Natural killer cell (primary cell): ENCODE measurements at regions not wholly inside any gene's neighbourhood (a gene's known extent, or its start where the extent isn't known, plus 50 kb on each side); places are given as distances from the start of the nearest gene placed in this dataset.
A peak's percentile ranks its signal among the peaks of the same experiment; 100 is the strongest.
"Not testable (repeated sequence)": the region's sequence is repeated elsewhere in the genome, so short reads cannot be mapped to it uniquely, and the experiment has no call there.

ENCODE experiments used
- ATAC-seq, 3 donors: fragments of 150-1000 bp in 2 of 3; fragments of 200-7000 bp in 1 of 3; cut with Tn5 transposase; 1 replicate in 1 of 3; 2 replicates in 2 of 3; pipeline ENCODE4 v1.10.0; 2021; ENCODE audit warnings: mild to moderate bottlenecking in 2 of 3, moderate library complexity in 2 of 3
- DNase-seq, 2 donors: peaks; one replicate each; pipeline versions ENCODE4 v3.0.0 to v3.0.0-alpha.2; 2013 to 2021; ENCODE audit warnings: mixed read lengths in 1 of 2
- H3K27ac ChIP-seq: one replicate; pipeline ENCODE4 v1.5.1; 2013; ENCODE audit warnings: mild to moderate bottlenecking, low read length
- H3K27me3 ChIP-seq: one replicate; pipeline ENCODE4 v1.6.1; 2013; ENCODE audit warnings: low read length; ENCODE audit not compliant: control insufficient read depth, insufficient read depth
- H3K36me3 ChIP-seq: one replicate; pipeline ENCODE4 v1.6.1; 2013; ENCODE audit warnings: low read length; ENCODE audit not compliant: control insufficient read depth, insufficient read depth
- H3K4me1 ChIP-seq: one replicate; pipeline ENCODE4 v1.6.1; 2013; ENCODE audit warnings: low read length; ENCODE audit not compliant: control insufficient read depth, insufficient read depth
- H3K4me3 ChIP-seq: one replicate; pipeline ENCODE4 v1.5.1; 2013; ENCODE audit warnings: low read length
- H3K9me3 ChIP-seq: one replicate; pipeline ENCODE4 v1.6.1; 2013; ENCODE audit warnings: low read length; ENCODE audit not compliant: control insufficient read depth, insufficient read depth
- H3K27ac Mint-ChIP-seq, 2 donors: one replicate each; pipeline ENCODE4 v1.8.0; 2022; ENCODE audit warnings: mild to moderate bottlenecking in 2 of 2, mixed read lengths in 2 of 2, moderate library complexity in 1 of 2
- H3K27me3 Mint-ChIP-seq, 2 donors: one replicate each; pipeline ENCODE4 v1.8.0; 2022; ENCODE audit warnings: low read depth in 2 of 2, mixed read lengths in 2 of 2
- H3K36me3 Mint-ChIP-seq: one replicate; pipeline ENCODE4 v1.8.0; 2022; ENCODE audit warnings: mixed read lengths
- H3K4me1 Mint-ChIP-seq, 2 donors: one replicate each; pipeline ENCODE4 v1.8.0; 2022; ENCODE audit warnings: mixed read lengths in 2 of 2
- H3K4me3 Mint-ChIP-seq: one replicate; pipeline ENCODE4 v1.8.0; 2022; ENCODE audit warnings: mild to moderate bottlenecking, moderate library complexity, mixed read lengths
- H3K9me3 Mint-ChIP-seq, 2 donors: one replicate each; pipeline ENCODE4 v1.8.0; 2022; ENCODE audit warnings: mixed read lengths in 2 of 2
- CTCF ChIP-seq: fragments of 200-600 bp; IDR thresholded peaks from one replicate; pipeline ENCODE4 v1.8.0; 2022; ENCODE audit warnings: antibody characterized with exemption
- whole genome bisulfite sequencing: methylation state at CpG from one replicate; pipeline ENCODE4 v1.1.7; 2013; ENCODE audit warnings: missing lambda C conversion rate; ENCODE audit not compliant: insufficient coverage; 5-methylcytosine and 5-hydroxymethylcytosine counted together
- intact Hi-C: fragments of 100-400 bp; cut with micrococcal nuclease; formaldehyde crosslinking; loops from one replicate; pipeline ENCODE4 v1.14.2; 2022

- Mint-ChIP-seq H3K36me3 (no peaks in the 10 kb centered on the region), H3K27ac (no peak overlapping the region), H3K9me3 (peaks cover 0 to 4% of the 10 kb centered on the region in 2 donors), H3K4me3 (no peak overlapping the region), H3K4me1 (peaks cover 0 to 2% of the 10 kb centered on the region in 2 donors), H3K27me3 (peaks cover 17 to 18% of the 10 kb centered on the region in 2 donors)
- H3K27ac ChIP-seq = no peak overlapping the region
- WGBS = 49% methylated on average over 6 of the region's 6 CpGs
- H3K9me3 ChIP-seq = no peaks in the 10 kb centered on the region
- no peaks in the 10 kb centered on the region for H3K27me3 ChIP-seq
- H3K4me3 ChIP-seq = no peak overlapping the region
- H3K36me3 ChIP-seq = no peaks in the 10 kb centered on the region
- H3K4me1 ChIP-seq = no peaks in the 10 kb centered on the region
- TF ChIP-seq CTCF = no peak
- intact Hi-C loops = no loop called here
- peak in 1 of 2 donors; percentile 6 for DNase-seq
- ATAC-seq = no peak
Observed at GRCh38 chr18:49685231-49685942, 123.5 kb downstream of the LIPG start.

GRCh38 chr18:49682803-49683190 lies 120.9 kb downstream of the LIPG start:
- H3K4me3 ChIP-seq, H3K27me3 ChIP-seq, H3K27ac ChIP-seq, DNase-seq, H3K9me3 Mint-ChIP-seq, ATAC-seq, H3K4me1 Mint-ChIP-seq, H3K36me3 Mint-ChIP-seq, H3K4me3 Mint-ChIP-seq, H3K27ac Mint-ChIP-seq, H3K9me3 ChIP-seq, intact Hi-C loops, H3K4me1 ChIP-seq, H3K36me3 ChIP-seq: not testable (repeated sequence)
- peaks cover 17 to 18% of the 10 kb centered on the region in 2 donors for H3K27me3 Mint-ChIP-seq
- WGBS = no CpG with 5 or more reads among the region's 3 CpGs

- DNase-seq (no peak), ATAC-seq (no peak)
- peaks cover 0 to 4% of the 10 kb centered on the region in 2 donors for H3K4me1 Mint-ChIP-seq
- H3K9me3 Mint-ChIP-seq = peaks cover 0 to 4% of the 10 kb centered on the region in 2 donors
- Histone ChIP-seq H3K27ac (no peak overlapping the region), H3K4me1 (no peaks in the 10 kb centered on the region), H3K4me3 (no peak overlapping the region), H3K27me3 (no peaks in the 10 kb centered on the region), H3K36me3 (no peaks in the 10 kb centered on the region), H3K9me3 (no peaks in the 10 kb centered on the region)
- peaks cover 17 to 18% of the 10 kb centered on the region in 2 donors for H3K27me3 Mint-ChIP-seq
- intact Hi-C loops = no loop called here
- WGBS = 85% methylated on average over 8 of the region's 8 CpGs
- H3K27ac Mint-ChIP-seq = no peak overlapping the region
- H3K4me3 Mint-ChIP-seq = no peak overlapping the region
- no peaks in the 10 kb centered on the region for H3K36me3 Mint-ChIP-seq
- no peak for TF ChIP-seq CTCF
Observed at GRCh38 chr18:49682173-49682802, 120.4 kb downstream of the LIPG start.

- Histone ChIP-seq H3K4me1 (no peaks in the 10 kb centered on the region), H3K36me3 (no peaks in the 10 kb centered on the region), H3K4me3 (no peak overlapping the region), H3K27me3 (no peaks in the 10 kb centered on the region), H3K9me3 (no peaks in the 10 kb centered on the region), H3K27ac (no peak overlapping the region)
- Mint-ChIP-seq H3K27ac (no peak overlapping the region), H3K27me3 (peaks cover 17 to 18% of the 10 kb centered on the region in 2 donors), H3K36me3 (no peaks in the 10 kb centered on the region), H3K4me3 (no peak overlapping the region), H3K4me1 (peaks cover 0 to 4% of the 10 kb centered on the region in 2 donors), H3K9me3 (peaks cover 0 to 4% of the 10 kb centered on the region in 2 donors)
- no peak for ATAC-seq
- TF ChIP-seq CTCF = no peak
- WGBS = 64% methylated on average over 2 of the region's 4 CpGs
- intact Hi-C loops = no loop called here
- no peak for DNase-seq
Observed at GRCh38 chr18:49681387-49681786, 119.5 kb downstream of the LIPG start.
